Neural crest cell (in vitro differentiated cells): ENCODE measurements at regions not wholly inside any gene's neighbourhood (a gene's known extent, or its start where the extent isn't known, plus 50 kb on each side); places are given as distances from the start of the nearest gene placed in this dataset.

Source experiments
- DNase-seq: peaks from one replicate; pipeline ENCODE4 v3.0.0; 2021; ENCODE audit warnings: low read depth, mixed read lengths, low spot score
- H3K27ac Mint-ChIP-seq: one replicate; pipeline ENCODE4 v1.8.0; 2021; ENCODE audit warnings: mild to moderate bottlenecking, mixed read lengths; ENCODE audit not compliant: unreplicated experiment
- H3K27me3 Mint-ChIP-seq: 2 replicates; pipeline ENCODE4 v1.8.0; 2021; ENCODE audit warnings: low read depth, mild to moderate bottlenecking, mixed read lengths
- H3K36me3 Mint-ChIP-seq: 2 replicates; pipeline ENCODE4 v1.8.0; 2021; ENCODE audit warnings: low read depth, mild to moderate bottlenecking, mixed read lengths
- H3K4me1 Mint-ChIP-seq: 2 replicates; pipeline ENCODE4 v1.8.0; 2021; ENCODE audit warnings: mixed read lengths
- H3K4me3 Mint-ChIP-seq: one replicate; pipeline ENCODE4 v1.8.0; 2021; ENCODE audit warnings: mild to moderate bottlenecking, mixed read lengths
- H3K9me3 Mint-ChIP-seq: 2 replicates; pipeline ENCODE4 v1.8.0; 2021; ENCODE audit warnings: mixed read lengths
- CTCF ChIP-seq: fragments of 200-600 bp; sonication (generic); conservative IDR thresholded peaks from 2 replicates; pipeline ENCODE4 v1.5.0; 2021; ENCODE audit warnings: antibody characterized with exemption, mild to moderate bottlenecking

GRCh38 chr16:62170642-62171041, 134.4 kb upstream of the CDH8 start:
- peaks cover 8% of the 10 kb centered on the region for H3K9me3 Mint-ChIP-seq
- TF ChIP-seq CTCF = no peak
- H3K4me1 Mint-ChIP-seq = no peaks in the 10 kb centered on the region
- H3K4me3 Mint-ChIP-seq = no peak overlapping the region
- no peak for DNase-seq
- peaks cover 2% of the 10 kb centered on the region for H3K27me3 Mint-ChIP-seq
- no peaks in the 10 kb centered on the region for H3K36me3 Mint-ChIP-seq
- no peak overlapping the region for H3K27ac Mint-ChIP-seq

GRCh38 chr16:62167551-62167950, 131.3 kb upstream of the CDH8 start:
- peaks cover 17% of the 10 kb centered on the region for H3K9me3 Mint-ChIP-seq
- no peak for DNase-seq
- H3K4me1 Mint-ChIP-seq = no peaks in the 10 kb centered on the region
- no peak for TF ChIP-seq CTCF
- no peak overlapping the region for H3K4me3 Mint-ChIP-seq
- peaks cover 5% of the 10 kb centered on the region for H3K27me3 Mint-ChIP-seq
- peaks cover 3% of the 10 kb centered on the region for H3K36me3 Mint-ChIP-seq
- no peak overlapping the region for H3K27ac Mint-ChIP-seq

GRCh38 chr16:62157544-62157943, 121.3 kb upstream of the CDH8 start:
- H3K9me3 Mint-ChIP-seq = no peaks in the 10 kb centered on the region

GRCh38 chr16:62156971-62157370, 120.7 kb upstream of the CDH8 start:
- Mint-ChIP-seq H3K36me3 (no peaks in the 10 kb centered on the region), H3K9me3 (no peaks in the 10 kb centered on the region), H3K4me1 (no peaks in the 10 kb centered on the region), H3K4me3 (no peak overlapping the region), H3K27ac (no peak overlapping the region), H3K27me3 (peaks cover 4% of the 10 kb centered on the region)
- DNase-seq = no peak
- no peak for TF ChIP-seq CTCF

More at GRCh38 chr16:62157544-62157943, 121.3 kb upstream of the CDH8 start:
- Mint-ChIP-seq H3K4me1 (no peaks in the 10 kb centered on the region), H3K36me3 (no peaks in the 10 kb centered on the region), H3K27ac (no peak overlapping the region), H3K27me3 (peaks cover 4% of the 10 kb centered on the region), H3K4me3 (no peak overlapping the region)
- no peak for TF ChIP-seq CTCF
- DNase-seq = no peak

GRCh38 chr16:62149631-62150030, 113.4 kb upstream of the CDH8 start:
- Mint-ChIP-seq H3K27ac (no peak overlapping the region), H3K9me3 (peaks cover 4% of the 10 kb centered on the region), H3K4me1 (no peaks in the 10 kb centered on the region), H3K4me3 (no peak overlapping the region), H3K27me3 (no peaks in the 10 kb centered on the region), H3K36me3 (no peaks in the 10 kb centered on the region)
- DNase-seq = no peak
- TF ChIP-seq CTCF = no peak

- Mint-ChIP-seq H3K4me3 (no peak overlapping the region), H3K27ac (no peak overlapping the region), H3K4me1 (no peaks in the 10 kb centered on the region), H3K27me3 (no peaks in the 10 kb centered on the region), H3K36me3 (peaks cover 3% of the 10 kb centered on the region), H3K9me3 (peaks cover 16% of the 10 kb centered on the region)
- no peak for DNase-seq
- TF ChIP-seq CTCF = no peak
These were observed 101.8 kb upstream of the CDH8 start for GRCh38 chr16:62137996-62138395.
